Epithelial cell of esophagus (primary cell): ENCODE measurements at regions not wholly inside any gene's neighbourhood (a gene's known extent, or its start where the extent isn't known, plus 50 kb on each side); places are given as distances from the start of the nearest gene placed in this dataset.
A peak's percentile ranks its signal among the peaks of the same experiment; 100 is the strongest.

ENCODE experiments used
- DNase-seq: peaks from one replicate; pipeline ENCODE4 v3.0.0; 2010; ENCODE audit warnings: low read depth
- H3K4me3 ChIP-seq: 2 replicates; pipeline ENCODE4 v1.5.1; 2011; ENCODE audit warnings: mild to moderate bottlenecking, low read length, control low read depth
- CTCF ChIP-seq: IDR thresholded peaks from 2 replicates; pipeline ENCODE4 v1.5.1; 2011; ENCODE audit warnings: low read depth, mild to moderate bottlenecking, low read length, control low read depth, inconsistent platforms; ENCODE audit not compliant: insufficient read depth; ENCODE audit errors: missing control alignments

- no peak overlapping the region for H3K4me3 ChIP-seq
- no peak for TF ChIP-seq CTCF
Observed at GRCh38 chr4:103928370-103928769, 208.6 kb upstream of the TACR3 start.

GRCh38 chr4:103923551-103923950 lies 203.8 kb upstream of the TACR3 start:
- H3K4me3 ChIP-seq, result no peak overlapping the region
- DNase-seq, result no peak
- no peak for TF ChIP-seq CTCF

More at GRCh38 chr4:103928370-103928769, 208.6 kb upstream of the TACR3 start:
- DNase-seq, result no peak

- no peak for TF ChIP-seq CTCF
Observed at GRCh38 chr4:103918214-103918613, 198.4 kb upstream of the TACR3 start.

GRCh38 chr4:103915224-103915869 lies 195.6 kb upstream of the TACR3 start:
- peak; percentile 69 for TF ChIP-seq CTCF
- H3K4me3 ChIP-seq, result no peak overlapping the region
- DNase-seq, result peak; percentile 32

More at GRCh38 chr4:103918214-103918613, 198.4 kb upstream of the TACR3 start:
- DNase-seq, result no peak
- no peak overlapping the region for H3K4me3 ChIP-seq

GRCh38 chr4:103907414-103907813 lies 187.6 kb upstream of the TACR3 start:
- TF ChIP-seq CTCF, result no peak
- no peak for DNase-seq
- H3K4me3 ChIP-seq, result no peak overlapping the region

- no peak for TF ChIP-seq CTCF
- DNase-seq, result peak; percentile 21
- no peak overlapping the region for H3K4me3 ChIP-seq
Observed at GRCh38 chr4:103904123-103904522, 184.3 kb upstream of the TACR3 start.

GRCh38 chr4:103902730-103903129 lies 182.9 kb upstream of the TACR3 start:
- no peak overlapping the region for H3K4me3 ChIP-seq
- TF ChIP-seq CTCF, result no peak
- DNase-seq, result no peak
